ENCODE measurements at regions not wholly inside any gene's neighbourhood (a gene's known extent, or its start where the extent isn't known, plus 50 kb on each side); places are given as distances from the start of the nearest gene placed in this dataset.

- Histone ChIP-seq H3K9me3 (no peaks in the 10 kb centered on the region), H3K4me3 (no peak overlapping the region), H3K27me3 (no peaks in the 10 kb centered on the region), H3K27ac (no peak overlapping the region), H3K4me1 (no peaks in the 10 kb centered on the region), H3K36me3 (no peaks in the 10 kb centered on the region)
- 77 to 94% methylated on average over 2 of the region's 2 CpGs for WGBS, 2 donors (ENCODE audit: low coverage in 1 of 2)
- TF ChIP-seq POLR2A (IDR thresholded peaks at IDR 0.05) (no peak), EP300 (IDR thresholded peaks at IDR 0.05) (no peak), POLR2AphosphoS5 (IDR thresholded peaks at IDR 0.05) (no peak), CTCF (IDR thresholded peaks at IDR 0.05) (no peak)
- no peak for ATAC-seq
Measured at GRCh38 chr13:109947006-109947405, 160.6 kb upstream of the IRS2 start.

GRCh38 chr13:109945206-109945960 is 159.0 kb upstream of the IRS2 start:
- TF ChIP-seq POLR2A (IDR thresholded peaks at IDR 0.05): no peak
- TF ChIP-seq EP300 (IDR thresholded peaks at IDR 0.05): no peak
- TF ChIP-seq CTCF (IDR thresholded peaks at IDR 0.05): no peak
- no peak for TF ChIP-seq POLR2AphosphoS5 (IDR thresholded peaks at IDR 0.05)
- Histone ChIP-seq H3K9me3 (no peaks in the 10 kb centered on the region), H3K4me3 (no peak overlapping the region), H3K27ac (no peak overlapping the region), H3K4me1 (no peaks in the 10 kb centered on the region), H3K36me3 (no peaks in the 10 kb centered on the region), H3K27me3 (no peaks in the 10 kb centered on the region)
- ATAC-seq: no peak
- 67 to 87% methylated on average over 2 to 4 of the region's 4 CpGs for WGBS, 2 donors (ENCODE audit: low coverage in 1 of 2)

- TF ChIP-seq POLR2AphosphoS5 (IDR thresholded peaks at IDR 0.05) (no peak), EP300 (IDR thresholded peaks at IDR 0.05) (no peak), POLR2A (IDR thresholded peaks at IDR 0.05) (no peak), CTCF (IDR thresholded peaks at IDR 0.05) (no peak)
- Histone ChIP-seq H3K4me1 (peaks cover 0 to 11% (median 0%) of the 10 kb centered on the region in 3 donors), H3K27ac (no peak overlapping the region), H3K4me3 (no peak overlapping the region), H3K27me3 (no peaks in the 10 kb centered on the region), H3K36me3 (no peaks in the 10 kb centered on the region), H3K9me3 (no peaks in the 10 kb centered on the region)
- WGBS, 2 donors (ENCODE audit: low coverage in 1 of 2): 79 to 96% methylated on average over 6 to 7 of the region's 7 CpGs
- ATAC-seq: no peak
Measured at GRCh38 chr13:109941951-109942350, 155.6 kb upstream of the IRS2 start.

GRCh38 chr13:109941221-109941620 is 154.8 kb upstream of the IRS2 start:
- Histone ChIP-seq H3K4me3 (no peak overlapping the region), H3K36me3 (no peaks in the 10 kb centered on the region), H3K27ac (no peak overlapping the region), H3K9me3 (no peaks in the 10 kb centered on the region), H3K4me1 (peaks cover 0 to 11% (median 0%) of the 10 kb centered on the region in 3 donors), H3K27me3 (no peaks in the 10 kb centered on the region)
- no peak for ATAC-seq
- TF ChIP-seq POLR2AphosphoS5 (IDR thresholded peaks at IDR 0.05): no peak
- no peak for TF ChIP-seq CTCF (IDR thresholded peaks at IDR 0.05)
- TF ChIP-seq POLR2A (IDR thresholded peaks at IDR 0.05): no peak
- no peak for TF ChIP-seq EP300 (IDR thresholded peaks at IDR 0.05)
- WGBS, 2 donors (ENCODE audit: low coverage in 1 of 2): 71 to 74% methylated on average over 2 of the region's 2 CpGs

- no peak for ATAC-seq
- 81 to 94% methylated on average over 4 to 8 of the region's 8 CpGs for WGBS, 2 donors (ENCODE audit: low coverage in 1 of 2)
- H3K36me3 ChIP-seq: no peaks in the 10 kb centered on the region
- H3K4me3 ChIP-seq: no peak overlapping the region
- no peak for TF ChIP-seq POLR2AphosphoS5 (IDR thresholded peaks at IDR 0.05)
- no peak for TF ChIP-seq CTCF (IDR thresholded peaks at IDR 0.05)
- TF ChIP-seq POLR2A (IDR thresholded peaks at IDR 0.05): no peak
- TF ChIP-seq EP300 (IDR thresholded peaks at IDR 0.05): no peak
- H3K9me3 ChIP-seq: no peaks in the 10 kb centered on the region
- peaks cover 0 to 11% (median 0%) of the 10 kb centered on the region in 3 donors for H3K4me1 ChIP-seq
- no peak overlapping the region for H3K27ac ChIP-seq
- no peaks in the 10 kb centered on the region for H3K27me3 ChIP-seq
Measured at GRCh38 chr13:109940637-109941036, 154.3 kb upstream of the IRS2 start.

Measured in gastroesophageal sphincter (tissue), 4 donors.